IMR-90 (cell line): ENCODE measurements at regions not wholly inside any gene's neighbourhood (a gene's known extent, or its start where the extent isn't known, plus 50 kb on each side); places are given as distances from the start of the nearest gene placed in this dataset.

Experiments used
- ATAC-seq: fragments of 200-7000 bp; cut with Tn5 transposase; 2 replicates; pipeline ENCODE4 v1.9.1; 2020; ENCODE audit warnings: low read depth, mild to moderate bottlenecking, moderate library complexity
- BruUV-seq: library from RNA; stranded (reverse); fragments of 400-500 nt; replicated peaks from 2 replicates; lab custom pipeline; 2021; lab: Mats Ljungman, UMichigan
- CTCF ChIA-PET: fragments of 300-600 bp; formaldehyde crosslinking; extraction: SDS; loops from one replicate; lab custom pipeline; 2021; ENCODE audit warnings: antibody characterized with exemption; lab: Yijun Ruan, JAX
- POLR2A ChIA-PET: fragments of 300-600 bp; sonication (Branson Sonifier 250); formaldehyde crosslinking; loops from one replicate; lab custom pipeline; 2022; ENCODE audit warnings: antibody characterized with exemption; ENCODE audit not compliant: unreplicated experiment; lab: Charles Lee
- DNase-seq: peaks from one replicate; pipeline ENCODE4 v3.0.0; 2013
- H2AFZ ChIP-seq: replicated peaks from 2 replicates; pipeline ENCODE3; 2013; ENCODE audit warnings: low read length, mild to moderate bottlenecking; ENCODE audit not compliant: poor library complexity
- H2AK5ac ChIP-seq: 2 replicates; pipeline ENCODE4 v1.6.1; 2013; ENCODE audit warnings: low read depth, low read length, inconsistent platforms
- H2AK9ac ChIP-seq: replicated peaks from 2 replicates; pipeline ENCODE3; 2013; ENCODE audit warnings: mild to moderate bottlenecking, low read depth, low read length, moderate library complexity; ENCODE audit not compliant: poor library complexity
- H2BK120ac ChIP-seq: 2 replicates; pipeline ENCODE4 v1.6.1; 2013; ENCODE audit warnings: low read depth, low read length, inconsistent platforms
- H2BK15ac ChIP-seq: 3 replicates; pipeline ENCODE4 v1.6.1; 2013; ENCODE audit warnings: low read depth, low read length, inconsistent platforms
- H2BK20ac ChIP-seq: 2 replicates; pipeline ENCODE4 v1.6.1; 2013; ENCODE audit warnings: low read depth, mild to moderate bottlenecking, inconsistent platforms, low read length, moderate library complexity
- H2BK5ac ChIP-seq: 2 replicates; pipeline ENCODE4 v1.6.1; 2013; ENCODE audit warnings: mild to moderate bottlenecking, low read depth, low read length, inconsistent platforms; ENCODE audit not compliant: poor library complexity, severe bottlenecking
- H3K14ac ChIP-seq: replicated peaks from 2 replicates; pipeline ENCODE4 v1.6.1; 2013; ENCODE audit warnings: low read depth, low read length, inconsistent platforms
- H3K18ac ChIP-seq: 2 replicates; pipeline ENCODE4 v1.6.1; 2013; ENCODE audit warnings: low read depth, low read length, control low read depth
- H3K23ac ChIP-seq: 2 replicates; pipeline ENCODE4 v1.6.1; 2013; ENCODE audit warnings: low read depth, low read length, inconsistent platforms
- H3K27ac ChIP-seq: 2 replicates; pipeline ENCODE4 v1.5.1; 2013; ENCODE audit warnings: mild to moderate bottlenecking, control low read depth, low read length; ENCODE audit not compliant: insufficient read depth
- H3K27me3 ChIP-seq: 2 replicates; pipeline ENCODE4 v1.6.1; 2013; ENCODE audit warnings: low read length; ENCODE audit not compliant: control insufficient read depth, insufficient read depth
- H3K36me3 ChIP-seq: 2 replicates; pipeline ENCODE4 v1.6.1; 2013; ENCODE audit warnings: low read length, mixed read lengths; ENCODE audit not compliant: control insufficient read depth, insufficient read depth
- H3K4ac ChIP-seq: 2 replicates; pipeline ENCODE4 v1.6.1; 2013; ENCODE audit warnings: low read depth, low read length, inconsistent platforms
- H3K4me1 ChIP-seq: 2 replicates; pipeline ENCODE4 v1.6.1; 2013; ENCODE audit warnings: low read length, mixed read lengths; ENCODE audit not compliant: control insufficient read depth, insufficient read depth
- H3K4me2 ChIP-seq: 2 replicates; pipeline ENCODE4 v1.6.1; 2013; ENCODE audit warnings: low read depth, mild to moderate bottlenecking, control low read depth, low read length, moderate library complexity
- H3K4me3 ChIP-seq: 2 replicates; pipeline ENCODE4 v1.5.1; 2013; ENCODE audit warnings: low read depth, mild to moderate bottlenecking, control low read depth, low read length, moderate library complexity; ENCODE audit not compliant: insufficient read depth
- H3K56ac ChIP-seq: 2 replicates; pipeline ENCODE4 v1.6.1; 2013; ENCODE audit warnings: low read length, inconsistent platforms; ENCODE audit not compliant: insufficient read depth; ENCODE audit errors: extremely low read depth
- H3K79me1 ChIP-seq, 2 experiments: 2 replicates each; pipeline ENCODE4 v1.6.1; 2013; ENCODE audit warnings: low read length in 2 of 2, inconsistent platforms in 1 of 2, low read depth in 1 of 2
- H3K9ac ChIP-seq: 2 replicates; pipeline ENCODE4 v1.6.1; 2013; ENCODE audit warnings: low read depth, low read length, control low read depth
- H3K9me1 ChIP-seq: 2 replicates; pipeline ENCODE4 v1.6.1; 2013; ENCODE audit warnings: low read length, inconsistent platforms; ENCODE audit not compliant: insufficient read depth
- H3K9me3 ChIP-seq: 2 replicates; pipeline ENCODE4 v1.6.1; 2013; ENCODE audit warnings: low read length; ENCODE audit not compliant: control insufficient read depth, insufficient read depth
- H4K20me1 ChIP-seq: 2 replicates; pipeline ENCODE4 v1.6.1; 2013; ENCODE audit warnings: low read length, inconsistent platforms; ENCODE audit not compliant: insufficient read depth
- H4K5ac ChIP-seq: 2 replicates; pipeline ENCODE4 v1.6.1; 2013; ENCODE audit warnings: mild to moderate bottlenecking, low read depth, low read length, control low read depth
- H4K8ac ChIP-seq, 2 experiments: 2 replicates each; pipeline ENCODE4 v1.6.1; 2013; ENCODE audit warnings: low read depth in 2 of 2, low read length in 2 of 2, control low read depth in 1 of 2, inconsistent platforms in 1 of 2
- H4K91ac ChIP-seq: 2 replicates; pipeline ENCODE4 v1.6.1; 2013; ENCODE audit warnings: low read depth, low read length, inconsistent platforms; ENCODE audit not compliant: insufficient read depth
- BHLHE40 ChIP-seq: fragments of 150-350 bp; IDR thresholded peaks from 2 replicates; pipeline ENCODE4 v1.6.1; 2016; ENCODE audit warnings: mild to moderate bottlenecking, low read depth, low read length
- CEBPB ChIP-seq: IDR thresholded peaks from 2 replicates; pipeline ENCODE4 v1.6.1; 2012; ENCODE audit warnings: low read depth, low read length, improper control_type of control experiment
- CHD1 ChIP-seq: IDR thresholded peaks from 2 replicates; pipeline ENCODE4 v1.6.1; 2012; ENCODE audit warnings: low read depth, low read length, improper control_type of control experiment
- CTCF ChIP-seq: conservative IDR thresholded peaks from 2 replicates; pipeline ENCODE4 v1.5.1; 2012; ENCODE audit warnings: mild to moderate bottlenecking, low read depth, low read length, improper control_type of control experiment
- ELK1 ChIP-seq: fragments of 150-350 bp; IDR thresholded peaks from 2 replicates; pipeline ENCODE4 v1.6.1; 2016; ENCODE audit warnings: low read depth, mild to moderate bottlenecking, low read length, moderate library complexity, borderline replicate concordance
- FOS ChIP-seq: fragments of 150-350 bp; IDR thresholded peaks from 2 replicates; pipeline ENCODE4 v1.6.1; 2016; ENCODE audit warnings: low read depth, low read length
- MAFK ChIP-seq: IDR thresholded peaks from 2 replicates; pipeline ENCODE4 v1.6.1; 2012; ENCODE audit warnings: low read depth, low read length, improper control_type of control experiment
- MAZ ChIP-seq: IDR thresholded peaks from 2 replicates; pipeline ENCODE4 v1.6.1; 2012; ENCODE audit warnings: low read depth, mild to moderate bottlenecking, low read length, improper control_type of control experiment, moderate library complexity, borderline replicate concordance
- MXI1 ChIP-seq: IDR thresholded peaks from 2 replicates; pipeline ENCODE4 v1.6.1; 2012; ENCODE audit warnings: low read depth, mild to moderate bottlenecking, low read length, moderate library complexity, borderline replicate concordance
- NFE2L2 ChIP-seq: fragments of 150-350 bp; IDR thresholded peaks from 2 replicates; pipeline ENCODE4 v1.6.1; 2016; ENCODE audit warnings: low read depth, mild to moderate bottlenecking, low read length
- POLR2A ChIP-seq: IDR thresholded peaks from 2 replicates; pipeline ENCODE4 v1.6.1; 2012; ENCODE audit warnings: mild to moderate bottlenecking, low read depth, low read length
- RAD21 ChIP-seq: IDR thresholded peaks from 2 replicates; pipeline ENCODE4 v1.6.1; 2012; ENCODE audit warnings: low read length, improper control_type of control experiment
- RCOR1 ChIP-seq: IDR thresholded peaks from 2 replicates; pipeline ENCODE4 v1.6.1; 2012; ENCODE audit warnings: mild to moderate bottlenecking, low read length, improper control_type of control experiment; ENCODE audit not compliant: insufficient replicate concordance
- RFX5 ChIP-seq: IDR thresholded peaks from 2 replicates; pipeline ENCODE4 v1.8.0; 2012; ENCODE audit warnings: low read depth, mild to moderate bottlenecking, low read length, moderate library complexity
- USF2 ChIP-seq: fragments of 150-350 bp; IDR thresholded peaks from 2 replicates; pipeline ENCODE4 v1.6.1; 2017; ENCODE audit warnings: mild to moderate bottlenecking, antibody characterized with exemption, low read length, low read depth
- WGBS, 2 experiments: methylation state at CpG; one replicate each; pipeline versions ENCODE4 v1.1.5 to v1.1.7; 2013; ENCODE audit warnings: missing lambda C conversion rate in 2 of 2; ENCODE audit not compliant: insufficient read length in 1 of 2; ENCODE audit errors: extremely low coverage in 2 of 2; 5-methylcytosine and 5-hydroxymethylcytosine counted together
- dilution Hi-C: fragments of 300-500 bp; cut with HindIII; formaldehyde crosslinking; loops from one replicate; pipeline ENCODE4 v1.14.3; 2018; ENCODE audit warnings: low sequenced_read_pairs; ENCODE audit not compliant: unreplicated experiment
- in situ Hi-C: fragments of 300-500 bp; cut with MboI; formaldehyde crosslinking; loops from 3 replicates; pipeline ENCODE4 v1.14.3; 2019; ENCODE audit warnings: low sequenced_read_pairs, inconsistent platforms, mixed read lengths
- intact Hi-C: fragments of 100-400 bp; cut with micrococcal nuclease; formaldehyde crosslinking; loops from 2 replicates; pipeline ENCODE4 v1.10.0; 2022

GRCh38 chr2:185895828-185896693 is 157.5 kb downstream of the FSIP2 start:
- Histone ChIP-seq H3K36me3 (no peaks in the 10 kb centered on the region), H2BK20ac (no peak overlapping the region), H3K79me1 (no peaks in the 10 kb centered on the region), H4K8ac (no peak overlapping the region), H2BK15ac (no peak overlapping the region), H2AK9ac (no peak overlapping the region), H3K23ac (no peak overlapping the region), H3K14ac (no peak overlapping the region), H3K4me2 (no peak overlapping the region), H3K9me1 (no peaks in the 10 kb centered on the region), H3K9me3 (0 out of 2 replicates have a peak, but pooled peaks cover 2% of the 10 kb centered on the region), H4K20me1 (no peaks in the 10 kb centered on the region), H3K9ac (no peak overlapping the region), H3K4me3 (no peak overlapping the region), H3K18ac (no peak overlapping the region), H2AFZ (no peak overlapping the region), H3K56ac (no peak overlapping the region), H2BK5ac (no peak overlapping the region), H2BK120ac (no peak overlapping the region), H3K27me3 (no peaks in the 10 kb centered on the region), H2AK5ac (no peak overlapping the region), H3K4ac (no peak overlapping the region), H4K5ac (no peak overlapping the region), H4K91ac (no peak overlapping the region), H3K4me1 (no peaks in the 10 kb centered on the region), H3K27ac (no peak overlapping the region)
- POLR2A ChIA-PET = no interaction called here
- in situ Hi-C loops = no loop called here
- ATAC-seq (no peak), DNase-seq (no peak)
- dilution Hi-C loops = no loop called here
- CTCF ChIA-PET = no interaction called here
- WGBS, 2 experiments = 100% methylated on average over 2 of the region's 5 CpGs; no CpG with 5 or more reads in 1 of the 2 experiments
- intact Hi-C loops = no loop called here
- BruUV-seq = no TSS peak
- TF ChIP-seq BHLHE40 = no peak
- no peak for TF ChIP-seq MAFK
- TF ChIP-seq FOS = no peak
- TF ChIP-seq ELK1 = no peak
- TF ChIP-seq MXI1 = no peak
- no peak for TF ChIP-seq USF2
- TF ChIP-seq RAD21 = no peak
- TF ChIP-seq CHD1 = no peak
- TF ChIP-seq CEBPB = no peak
- no peak for TF ChIP-seq CTCF
- TF ChIP-seq RFX5 = no peak
- no peak for TF ChIP-seq NFE2L2
- TF ChIP-seq MAZ = no peak
- no peak for TF ChIP-seq POLR2A
- TF ChIP-seq RCOR1 = no peak
